ENCODE measurements at regions not wholly inside any gene's neighbourhood (a gene's known extent, or its start where the extent isn't known, plus 50 kb on each side); places are given as distances from the start of the nearest gene placed in this dataset.

- no peak overlapping the region for H3K4me3 Mint-ChIP-seq (ENCODE audit: low read depth, unreplicated experiment)
- no peaks in the 10 kb centered on the region for H3K36me3 Mint-ChIP-seq (ENCODE audit: insufficient read depth, unreplicated experiment)
- intact Hi-C loops (cut with micrococcal nuclease; ENCODE audit: unreplicated experiment), result no loop called here
- DNase-seq, result no peak
- no peaks in the 10 kb centered on the region for H3K27me3 Mint-ChIP-seq (ENCODE audit: unreplicated experiment)
- no peaks in the 10 kb centered on the region for H3K4me1 Mint-ChIP-seq (ENCODE audit: low read depth, unreplicated experiment)
- BruUV-seq (replicated peaks), result no TSS peak
- H3K9me3 Mint-ChIP-seq (ENCODE audit: low read depth, unreplicated experiment), result no peaks in the 10 kb centered on the region
- CTCF ChIA-PET, result no interaction called here
- no peak for TF ChIP-seq CTCF (IDR thresholded peaks at IDR 0.05; ENCODE audit: unreplicated experiment)
- no peak overlapping the region for H3K27ac Mint-ChIP-seq (ENCODE audit: unreplicated experiment)
These were observed 202.8 kb upstream of the STXBP6 start for GRCh38 chr14:25252793-25253192.

- Mint-ChIP-seq H3K4me3 (ENCODE audit: low read depth, unreplicated experiment) (no peak overlapping the region), H3K27ac (ENCODE audit: unreplicated experiment) (no peak overlapping the region), H3K4me1 (ENCODE audit: low read depth, unreplicated experiment) (no peaks in the 10 kb centered on the region), H3K27me3 (ENCODE audit: unreplicated experiment) (no peaks in the 10 kb centered on the region), H3K9me3 (ENCODE audit: low read depth, unreplicated experiment) (no peaks in the 10 kb centered on the region), H3K36me3 (ENCODE audit: insufficient read depth, unreplicated experiment) (no peaks in the 10 kb centered on the region)
- no peak for TF ChIP-seq CTCF (IDR thresholded peaks at IDR 0.05; ENCODE audit: unreplicated experiment)
- CTCF ChIA-PET, result no interaction called here
- BruUV-seq (replicated peaks), result no TSS peak
- no peak for DNase-seq
- intact Hi-C loops (cut with micrococcal nuclease; ENCODE audit: unreplicated experiment), result no loop called here
These were observed 200.6 kb upstream of the STXBP6 start for GRCh38 chr14:25250516-25250915.

DNA sequence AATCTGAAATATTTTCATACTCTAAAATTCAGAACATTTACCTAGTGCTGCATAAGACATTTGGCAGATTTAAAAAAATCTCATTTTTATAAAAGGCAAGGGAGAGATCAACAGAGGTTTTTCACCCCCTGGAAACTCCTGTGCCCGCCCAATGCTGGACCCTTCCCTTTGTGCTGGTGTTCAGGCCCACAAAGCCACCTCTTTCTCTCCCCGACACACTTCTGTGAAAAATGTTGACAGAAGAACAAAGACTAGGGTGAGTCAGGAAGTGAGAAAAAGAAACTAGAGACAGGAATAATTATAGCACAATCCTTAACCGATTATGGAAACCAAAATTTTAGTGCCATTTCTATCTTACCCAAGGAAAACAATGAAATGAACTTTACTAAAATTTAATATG, 197.7 kb upstream of the STXBP6 start:
- intact Hi-C loops (cut with micrococcal nuclease; ENCODE audit: unreplicated experiment), result no loop called here
- BruUV-seq (replicated peaks), result no TSS peak
- no peaks in the 10 kb centered on the region for H3K4me1 Mint-ChIP-seq (ENCODE audit: low read depth, unreplicated experiment)

GRCh38 chr14:25246751-25247150, 196.8 kb upstream of the STXBP6 start:
- Mint-ChIP-seq H3K27me3 (ENCODE audit: unreplicated experiment) (no peaks in the 10 kb centered on the region), H3K27ac (ENCODE audit: unreplicated experiment) (no peak overlapping the region), H3K9me3 (ENCODE audit: low read depth, unreplicated experiment) (no peaks in the 10 kb centered on the region), H3K4me3 (ENCODE audit: low read depth, unreplicated experiment) (no peak overlapping the region), H3K4me1 (ENCODE audit: low read depth, unreplicated experiment) (no peaks in the 10 kb centered on the region), H3K36me3 (ENCODE audit: insufficient read depth, unreplicated experiment) (no peaks in the 10 kb centered on the region)
- intact Hi-C loops (cut with micrococcal nuclease; ENCODE audit: unreplicated experiment), result no loop called here
- no peak for DNase-seq
- no peak for TF ChIP-seq CTCF (IDR thresholded peaks at IDR 0.05; ENCODE audit: unreplicated experiment)
- no TSS peak for BruUV-seq (replicated peaks)
- CTCF ChIA-PET, result no interaction called here

More for the DNA sequence above, 197.7 kb upstream of the STXBP6 start:
- no peak for TF ChIP-seq CTCF (IDR thresholded peaks at IDR 0.05; ENCODE audit: unreplicated experiment)
- CTCF ChIA-PET, result no interaction called here
- Mint-ChIP-seq H3K9me3 (ENCODE audit: low read depth, unreplicated experiment) (no peaks in the 10 kb centered on the region), H3K36me3 (ENCODE audit: insufficient read depth, unreplicated experiment) (no peaks in the 10 kb centered on the region), H3K27ac (ENCODE audit: unreplicated experiment) (no peak overlapping the region), H3K27me3 (ENCODE audit: unreplicated experiment) (no peaks in the 10 kb centered on the region), H3K4me3 (ENCODE audit: low read depth, unreplicated experiment) (no peak overlapping the region)
- DNase-seq, result no peak

GRCh38 chr14:25239170-25239569, 189.2 kb upstream of the STXBP6 start:
- Mint-ChIP-seq H3K27ac (ENCODE audit: unreplicated experiment) (no peak overlapping the region), H3K9me3 (ENCODE audit: low read depth, unreplicated experiment) (no peaks in the 10 kb centered on the region), H3K4me1 (ENCODE audit: low read depth, unreplicated experiment) (peaks cover 9% of the 10 kb centered on the region), H3K27me3 (ENCODE audit: unreplicated experiment) (no peaks in the 10 kb centered on the region), H3K4me3 (ENCODE audit: low read depth, unreplicated experiment) (no peak overlapping the region), H3K36me3 (ENCODE audit: insufficient read depth, unreplicated experiment) (no peaks in the 10 kb centered on the region)
- DNase-seq, result no peak
- no peak for TF ChIP-seq CTCF (IDR thresholded peaks at IDR 0.05; ENCODE audit: unreplicated experiment)
- no TSS peak for BruUV-seq (replicated peaks)
- intact Hi-C loops (cut with micrococcal nuclease; ENCODE audit: unreplicated experiment), result loop anchor here (2.0 kb wide), 2 partner anchors 506 to 528 kb away; no protein-coding TSS in a partner anchor
- CTCF ChIA-PET, result no interaction called here

Measured in Calu3 (cell line).